HG03575 (cell line): ENCODE measurements at regions not wholly inside any gene's neighbourhood (a gene's known extent, or its start where the extent isn't known, plus 50 kb on each side); places are given as distances from the start of the nearest gene placed in this dataset.
A peak's percentile ranks its signal among the peaks of the same experiment; 100 is the strongest.

Experiments used
- ATAC-seq: cut with Tn5 transposase; IDR thresholded peaks from one replicate; pipeline ENCODE4 v1.9.1; 2021; ENCODE audit not compliant: unreplicated experiment, insufficient number of reproducible peaks, low FRiP score; ENCODE audit errors: extremely low read depth

DNA sequence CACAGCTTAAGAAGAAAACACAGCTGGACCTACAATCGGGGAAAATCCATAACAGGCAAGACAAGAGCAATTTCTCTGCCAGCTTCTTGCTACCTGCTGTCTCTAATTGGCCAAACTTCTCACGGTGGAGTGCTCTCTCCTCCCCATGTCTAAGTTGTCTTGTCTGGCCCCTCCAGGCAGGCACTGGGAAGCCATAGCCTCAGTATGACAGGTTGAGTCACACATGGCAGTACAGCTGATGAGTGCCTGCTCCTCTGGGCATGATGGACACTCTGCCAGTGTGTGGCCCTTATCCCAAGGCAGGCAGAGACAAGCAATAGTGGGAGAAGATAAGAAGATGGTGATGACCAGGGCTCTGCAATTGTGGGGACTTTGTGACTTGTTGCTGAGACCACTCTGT is 551.8 kb downstream of the DIPK2A start:
- ATAC-seq = no peak

GRCh38 chr3:144524531-144524930 is 552.9 kb downstream of the DIPK2A start:
- no peak for ATAC-seq

- no peak for ATAC-seq
Measured at GRCh38 chr3:144529566-144529965, 557.9 kb downstream of the DIPK2A start.

DNA sequence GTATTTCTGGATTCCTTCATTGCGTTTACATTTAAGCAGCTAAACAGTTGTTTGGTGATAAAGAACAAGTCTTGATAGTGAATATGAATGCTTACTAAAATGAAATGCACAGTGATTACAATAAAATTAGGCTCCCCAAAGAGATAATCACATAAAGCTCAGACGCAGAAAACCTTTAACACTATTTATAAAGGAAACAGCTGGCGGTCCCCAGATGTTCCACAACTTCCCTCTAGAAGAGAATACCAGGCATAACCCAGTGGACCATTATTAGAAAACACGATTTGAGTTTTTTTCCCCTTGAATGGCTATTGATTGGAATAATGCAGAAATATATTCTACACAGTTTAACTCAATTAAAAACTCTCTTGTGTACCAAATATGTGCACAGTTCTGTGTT is 573.2 kb downstream of the DIPK2A start:
- ATAC-seq = no peak

- ATAC-seq = no peak
Measured at GRCh38 chr3:144546539-144546938, 574.9 kb downstream of the DIPK2A start.

- ATAC-seq = no peak
Measured at GRCh38 chr3:144548346-144548745, 576.7 kb downstream of the DIPK2A start.

DNA sequence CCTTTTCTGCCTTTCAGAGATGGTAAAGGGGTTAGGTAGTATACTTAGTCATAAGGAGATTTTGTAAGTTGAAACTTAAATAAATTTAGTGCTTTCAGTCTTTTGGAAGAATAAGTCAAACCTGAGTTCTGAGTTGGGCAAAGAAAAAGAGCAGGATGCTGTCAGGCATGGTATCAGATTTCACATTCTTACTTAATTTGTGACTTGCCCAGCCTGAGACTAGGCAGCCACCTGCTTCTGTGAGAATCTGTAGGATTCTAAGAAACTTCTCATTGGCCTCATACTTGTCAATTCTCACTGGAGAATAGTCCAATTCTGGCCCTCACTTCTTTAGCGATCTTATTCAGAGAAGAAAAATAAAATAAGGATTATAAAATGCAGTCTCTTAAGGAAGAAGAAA is 577.5 kb downstream of the DIPK2A start:
- no peak for ATAC-seq

- no peak for ATAC-seq
Measured at GRCh38 chr3:144552346-144553057, 580.9 kb downstream of the DIPK2A start.

GRCh38 chr3:144553301-144553700 is 581.7 kb downstream of the DIPK2A start:
- no peak for ATAC-seq

DNA sequence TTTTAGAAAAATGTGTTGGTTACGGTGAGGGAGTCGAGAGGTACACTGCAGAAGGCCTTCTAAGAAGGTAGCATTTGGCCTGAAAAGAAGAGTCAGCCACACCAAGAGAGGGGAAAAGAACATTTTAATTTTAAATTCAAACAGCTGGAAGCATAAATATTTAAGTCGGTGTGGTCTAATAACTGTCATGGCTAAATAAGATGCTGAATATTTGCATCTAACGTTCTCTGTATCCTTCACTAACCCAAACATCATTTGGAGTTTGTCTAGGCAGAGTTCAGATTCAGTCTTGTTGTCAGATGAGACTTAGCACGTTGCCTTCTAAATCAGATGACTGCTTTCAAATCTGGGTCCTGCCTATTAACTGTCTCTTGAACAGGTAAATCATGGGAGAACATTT is 583.3 kb downstream of the DIPK2A start:
- ATAC-seq = no peak

DNA sequence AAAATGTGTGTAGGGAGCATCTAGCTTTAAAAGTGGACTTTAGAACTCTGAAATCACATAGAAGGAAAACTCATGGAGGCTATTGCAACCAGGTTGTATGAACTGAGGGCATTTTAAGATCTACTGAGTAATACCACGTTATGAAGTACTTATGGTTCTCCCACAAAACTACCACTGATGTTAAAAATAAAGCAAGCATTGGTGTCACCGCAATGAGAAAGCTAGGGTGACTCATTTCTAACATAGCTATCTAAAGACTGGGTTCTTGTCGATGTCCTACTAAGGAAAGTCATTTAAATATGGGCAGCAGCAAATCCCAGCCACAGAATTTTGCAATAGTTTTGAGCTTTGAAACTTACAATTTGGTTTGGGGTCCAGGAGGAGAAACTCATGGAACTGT is 584.8 kb downstream of the DIPK2A start:
- peak; percentile 99 for ATAC-seq

- ATAC-seq = no peak
Measured at GRCh38 chr3:144557515-144557914, 585.9 kb downstream of the DIPK2A start.

DNA sequence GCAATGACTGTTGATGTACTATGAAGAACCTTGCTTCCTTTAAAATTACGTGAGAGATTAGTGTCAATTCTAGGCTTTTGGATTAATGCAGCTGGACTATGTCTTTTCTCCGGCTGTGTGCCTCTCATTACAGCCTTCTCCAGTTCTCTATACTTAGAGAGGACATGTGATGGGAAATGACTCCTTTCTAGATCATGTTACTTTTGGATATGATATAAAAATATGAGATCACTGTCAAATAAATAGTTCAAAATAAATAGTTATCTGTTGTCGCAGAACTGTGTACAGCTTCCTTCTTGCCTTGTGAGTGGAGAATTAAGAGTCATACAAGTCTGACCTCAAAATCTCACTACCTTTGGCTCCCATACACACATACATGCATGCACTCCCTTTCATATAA is 592.4 kb downstream of the DIPK2A start:
- ATAC-seq = no peak

- ATAC-seq = no peak
Measured at GRCh38 chr3:144566320-144566719, 594.7 kb downstream of the DIPK2A start.

DNA sequence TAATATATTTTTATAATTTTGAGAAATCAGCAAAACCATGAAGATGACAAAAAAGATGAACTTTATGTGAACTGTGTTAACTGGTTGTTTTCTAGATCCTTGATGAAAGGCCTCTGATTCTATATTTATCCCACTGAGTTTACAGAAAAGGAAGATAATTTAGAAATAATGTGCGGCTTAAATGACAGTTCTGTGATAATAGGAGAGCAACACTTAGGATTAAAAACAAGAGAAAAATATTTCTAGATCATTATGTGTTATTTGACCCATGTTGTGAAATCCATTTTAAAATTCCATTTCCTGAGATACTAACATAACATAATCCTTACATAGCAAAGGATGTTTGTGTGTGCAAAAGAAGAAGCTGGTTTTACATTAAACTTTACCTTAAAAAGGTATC is 598.0 kb downstream of the DIPK2A start:
- ATAC-seq = no peak

DNA sequence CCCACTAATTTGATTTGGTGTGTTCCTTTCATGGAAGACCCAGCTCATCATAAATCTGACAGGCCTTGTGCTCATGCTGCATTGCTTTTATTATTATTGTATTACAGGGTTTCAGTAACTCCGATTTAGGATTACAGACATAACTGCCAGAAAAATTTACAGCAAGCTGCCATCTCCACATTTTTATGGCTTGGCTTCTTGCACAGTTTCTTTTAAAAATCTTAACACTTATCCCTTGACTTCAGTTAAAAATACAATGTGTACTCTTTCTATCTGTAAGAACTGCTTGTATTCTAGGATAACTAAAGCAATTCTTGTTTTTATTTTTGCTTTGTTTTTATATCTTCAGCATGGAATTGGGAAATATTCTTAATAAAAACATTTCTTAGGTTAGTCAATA is 612.2 kb downstream of the DIPK2A start:
- no peak for ATAC-seq

DNA sequence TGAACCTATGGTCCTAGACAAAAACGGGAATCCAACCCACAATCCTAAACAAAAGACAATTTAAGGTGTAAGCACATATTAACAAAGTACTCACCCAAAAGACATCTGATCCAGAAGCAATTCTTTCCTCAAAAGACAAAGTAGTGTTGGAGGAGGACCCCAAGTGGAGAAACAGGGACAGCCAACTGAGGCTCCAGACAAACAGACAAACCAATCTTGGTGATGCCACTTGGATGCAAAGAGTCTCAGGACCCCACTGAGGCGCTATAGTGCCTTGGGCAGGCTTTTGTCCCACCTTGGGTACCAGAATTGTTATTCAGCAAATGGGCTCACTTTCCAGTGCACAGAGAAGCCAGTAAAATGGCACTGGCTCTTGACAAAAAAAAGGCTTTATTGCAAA is 613.8 kb downstream of the DIPK2A start:
- ATAC-seq = no peak

DNA sequence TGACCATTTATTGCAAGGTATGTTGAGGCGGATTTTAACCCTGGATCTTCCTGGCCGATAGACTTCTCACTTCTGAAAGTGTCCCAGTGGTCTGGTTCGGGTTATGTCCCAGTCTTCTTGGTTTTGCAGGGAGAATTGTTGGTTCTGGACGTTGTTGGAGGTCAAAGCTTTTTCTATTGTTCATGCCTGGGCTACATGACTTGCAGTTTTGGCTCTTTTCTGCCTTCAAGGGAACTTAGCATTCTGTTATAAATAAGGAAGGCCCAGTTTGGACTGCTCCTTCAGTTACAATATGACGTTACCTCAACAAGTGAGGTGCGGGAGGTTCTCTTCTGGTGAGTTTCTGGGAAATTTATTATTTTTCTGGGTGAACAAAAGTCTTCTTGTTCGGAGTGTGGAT is 614.3 kb downstream of the DIPK2A start:
- ATAC-seq = no peak

DNA sequence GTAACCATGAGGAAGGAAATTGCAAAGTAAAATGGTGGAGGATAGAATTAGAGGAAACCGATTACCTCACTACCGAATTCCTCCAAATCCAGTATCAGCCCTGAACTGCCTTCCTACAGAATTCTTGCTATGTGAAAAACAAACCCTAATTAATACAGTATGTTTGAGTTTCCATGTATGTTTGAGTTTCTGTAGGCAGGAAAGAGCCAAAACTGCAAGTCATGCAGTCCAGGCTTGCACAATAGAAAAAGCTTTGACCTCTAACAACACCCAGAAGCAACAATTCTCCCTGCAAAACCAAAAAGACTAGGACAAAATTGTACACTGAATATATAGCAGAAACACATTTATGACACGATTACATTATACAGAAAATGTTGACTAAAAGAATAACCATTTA is 614.8 kb downstream of the DIPK2A start:
- no peak for ATAC-seq

GRCh38 chr3:144590854-144591253 is 619.2 kb downstream of the DIPK2A start:
- no peak for ATAC-seq

- no peak for ATAC-seq
Measured at GRCh38 chr3:144593881-144594280, 622.3 kb downstream of the DIPK2A start.
